ENCODE measurements at regions not wholly inside any gene's neighbourhood (a gene's known extent, or its start where the extent isn't known, plus 50 kb on each side); places are given as distances from the start of the nearest gene placed in this dataset.

- no peak overlapping the region for H3K4me3 ChIP-seq (ENCODE audit: low read depth, low read length)
- TF ChIP-seq CTCF (IDR thresholded peaks at IDR 0.05; ENCODE audit: low read depth, low read length): no peak
Observed at GRCh38 chr13:84525865-84526264, 643.6 kb upstream of the SLITRK1 start.

- H3K4me3 ChIP-seq (ENCODE audit: low read depth, low read length): no peak overlapping the region
- no peak for TF ChIP-seq CTCF (IDR thresholded peaks at IDR 0.05; ENCODE audit: low read depth, low read length)
Observed at GRCh38 chr13:84524586-84524985, 642.3 kb upstream of the SLITRK1 start.

GRCh38 chr13:84500016-84500415 is 617.7 kb upstream of the SLITRK1 start:
- TF ChIP-seq CTCF (IDR thresholded peaks at IDR 0.05; ENCODE audit: low read depth, low read length): no peak
- no peak overlapping the region for H3K4me3 ChIP-seq (ENCODE audit: low read depth, low read length)

- no peak for TF ChIP-seq CTCF (IDR thresholded peaks at IDR 0.05; ENCODE audit: low read depth, low read length)
- H3K4me3 ChIP-seq (ENCODE audit: low read depth, low read length): no peak overlapping the region
Observed at GRCh38 chr13:84497613-84498012, 615.3 kb upstream of the SLITRK1 start.

GRCh38 chr13:84491952-84492351 is 609.7 kb upstream of the SLITRK1 start:
- no peak for TF ChIP-seq CTCF (IDR thresholded peaks at IDR 0.05; ENCODE audit: low read depth, low read length)
- H3K4me3 ChIP-seq (ENCODE audit: low read depth, low read length): no peak overlapping the region

DNA sequence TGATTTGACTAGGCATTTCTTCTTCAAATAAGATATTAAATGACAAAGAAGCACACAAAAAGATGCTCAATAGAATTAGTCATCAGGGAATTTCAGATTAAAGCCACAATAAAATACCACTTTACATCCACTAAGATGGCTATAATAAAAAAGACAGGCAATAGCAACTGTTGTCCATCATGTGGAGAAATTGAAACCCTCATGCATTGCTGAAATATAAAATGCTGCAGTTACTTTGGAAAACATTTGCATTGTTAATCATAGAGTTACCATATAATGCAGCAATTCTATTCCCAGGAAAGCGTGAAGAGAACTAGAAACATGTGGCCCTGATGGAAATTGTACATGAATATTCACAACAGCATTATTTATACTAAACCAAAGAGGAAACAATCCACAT is 605.5 kb upstream of the SLITRK1 start:
- TF ChIP-seq CTCF (IDR thresholded peaks at IDR 0.05; ENCODE audit: low read depth, low read length): no peak

GRCh38 chr13:84481958-84482357 is 599.7 kb upstream of the SLITRK1 start:
- no peak for TF ChIP-seq CTCF (IDR thresholded peaks at IDR 0.05; ENCODE audit: low read depth, low read length)
- H3K4me3 ChIP-seq (ENCODE audit: low read depth, low read length): no peak overlapping the region

More for the DNA sequence above, 605.5 kb upstream of the SLITRK1 start:
- H3K4me3 ChIP-seq (ENCODE audit: low read depth, low read length): no peak overlapping the region
